ENCODE measurements at regions not wholly inside any gene's neighbourhood (a gene's known extent, or its start where the extent isn't known, plus 50 kb on each side); places are given as distances from the start of the nearest gene placed in this dataset.

DNA sequence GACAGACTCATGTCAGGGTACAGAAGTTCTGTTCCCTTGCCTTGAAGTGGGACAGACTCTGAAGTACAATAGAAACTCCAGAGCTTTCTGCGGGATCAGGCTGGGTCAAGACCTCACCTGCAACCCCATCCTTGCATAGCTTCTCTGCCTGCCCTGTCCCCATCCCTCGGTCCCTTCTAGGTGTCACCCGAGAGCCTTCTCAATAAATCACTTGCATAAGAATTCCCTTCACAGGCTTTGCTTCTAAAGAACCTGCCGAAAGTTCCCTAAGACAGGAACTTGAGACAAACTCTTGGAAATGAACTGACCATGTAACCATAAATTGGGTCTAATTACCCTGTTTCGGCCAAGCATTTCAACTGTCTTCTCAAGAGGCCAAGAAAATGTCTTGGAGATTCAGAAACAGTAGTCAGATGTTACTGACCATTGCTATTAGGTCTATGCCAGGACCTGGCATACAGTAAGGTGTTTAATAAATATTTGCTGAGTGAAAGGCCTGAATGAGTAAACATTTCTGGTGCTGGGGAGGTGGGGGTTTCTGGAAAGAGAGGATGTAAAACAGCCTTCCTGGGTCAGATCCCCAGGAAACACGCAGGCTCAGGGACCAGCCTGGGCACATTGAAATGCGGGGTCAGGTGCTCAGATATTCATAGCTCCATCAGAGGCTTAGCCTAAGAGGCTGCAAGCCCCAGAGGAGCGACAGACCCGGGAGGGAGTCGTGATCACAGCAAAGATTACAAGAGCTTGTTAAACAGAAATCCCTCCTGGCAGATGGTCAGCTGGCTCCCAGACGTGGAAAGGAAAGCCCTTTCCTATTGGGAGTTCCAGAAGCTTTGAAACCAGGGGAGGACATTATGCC, 226.2 kb upstream of the LHX5 start:
- no peaks in the 10 kb centered on the region for H3K4me1 Mint-ChIP-seq
- CTCF ChIA-PET, result no interaction called here

DNA sequence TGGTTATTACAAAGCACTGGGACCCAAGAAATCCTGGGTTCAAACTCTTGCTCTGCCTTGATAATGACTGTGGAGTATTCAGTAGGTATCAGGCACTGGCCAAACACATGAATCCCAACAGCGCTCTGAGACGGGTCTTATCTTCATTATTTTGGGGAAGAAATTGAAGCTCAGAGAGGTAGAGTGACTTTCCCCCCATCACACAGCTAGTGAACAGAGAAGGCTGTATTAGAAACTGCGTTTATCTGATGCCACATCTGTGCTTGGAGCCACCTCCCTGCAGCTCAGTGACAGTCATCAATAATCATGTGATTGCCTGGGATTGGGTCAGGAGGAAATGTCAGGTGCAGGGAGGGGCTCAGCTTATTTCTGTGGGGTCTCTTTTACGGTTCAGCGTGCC, 225.4 kb upstream of the LHX5 start:
- POLR2A ChIA-PET, result no interaction called here
- no peak overlapping the region for H3K27ac Mint-ChIP-seq
- peaks cover 12% of the 10 kb centered on the region for H3K27me3 Mint-ChIP-seq
- ATAC-seq (ENCODE audit: low read depth) (no peak), DNase-seq (no peak)
- no peaks in the 10 kb centered on the region for H3K4me1 Mint-ChIP-seq
- CTCF ChIA-PET, result no interaction called here
- TF ChIP-seq, protein P1, sequence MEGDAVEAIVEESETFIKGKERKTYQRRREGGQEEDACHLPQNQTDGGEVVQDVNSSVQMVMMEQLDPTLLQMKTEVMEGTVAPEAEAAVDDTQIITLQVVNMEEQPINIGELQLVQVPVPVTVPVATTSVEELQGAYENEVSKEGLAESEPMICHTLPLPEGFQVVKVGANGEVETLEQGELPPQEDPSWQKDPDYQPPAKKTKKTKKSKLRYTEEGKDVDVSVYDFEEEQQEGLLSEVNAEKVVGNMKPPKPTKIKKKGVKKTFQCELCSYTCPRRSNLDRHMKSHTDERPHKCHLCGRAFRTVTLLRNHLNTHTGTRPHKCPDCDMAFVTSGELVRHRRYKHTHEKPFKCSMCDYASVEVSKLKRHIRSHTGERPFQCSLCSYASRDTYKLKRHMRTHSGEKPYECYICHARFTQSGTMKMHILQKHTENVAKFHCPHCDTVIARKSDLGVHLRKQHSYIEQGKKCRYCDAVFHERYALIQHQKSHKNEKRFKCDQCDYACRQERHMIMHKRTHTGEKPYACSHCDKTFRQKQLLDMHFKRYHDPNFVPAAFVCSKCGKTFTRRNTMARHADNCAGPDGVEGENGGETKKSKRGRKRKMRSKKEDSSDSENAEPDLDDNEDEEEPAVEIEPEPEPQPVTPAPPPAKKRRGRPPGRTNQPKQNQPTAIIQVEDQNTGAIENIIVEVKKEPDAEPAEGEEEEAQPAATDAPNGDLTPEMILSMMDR (IDR thresholded peaks at IDR 0.05), result no peak
- H3K4me3 Mint-ChIP-seq, result no peak overlapping the region
- H3K9me3 Mint-ChIP-seq, result peaks cover 3% of the 10 kb centered on the region
- H3K36me3 Mint-ChIP-seq (ENCODE audit: low read depth), result no peaks in the 10 kb centered on the region
- intact Hi-C loops (cut with micrococcal nuclease), result no loop called here

More for the DNA sequence above, 226.2 kb upstream of the LHX5 start:
- no peak for DNase-seq
- no peaks in the 10 kb centered on the region for H3K36me3 Mint-ChIP-seq (ENCODE audit: low read depth)
- H3K27me3 Mint-ChIP-seq, result peaks cover 12% of the 10 kb centered on the region
- no peak overlapping the region for H3K27ac Mint-ChIP-seq
- peaks cover 3% of the 10 kb centered on the region for H3K9me3 Mint-ChIP-seq
- intact Hi-C loops (cut with micrococcal nuclease), result no loop called here
- TF ChIP-seq, protein P1 (IDR thresholded peaks at IDR 0.05), result no peak
- no peak overlapping the region for H3K4me3 Mint-ChIP-seq
- ATAC-seq (ENCODE audit: low read depth), result no peak
- POLR2A ChIA-PET, result no interaction called here

DNA sequence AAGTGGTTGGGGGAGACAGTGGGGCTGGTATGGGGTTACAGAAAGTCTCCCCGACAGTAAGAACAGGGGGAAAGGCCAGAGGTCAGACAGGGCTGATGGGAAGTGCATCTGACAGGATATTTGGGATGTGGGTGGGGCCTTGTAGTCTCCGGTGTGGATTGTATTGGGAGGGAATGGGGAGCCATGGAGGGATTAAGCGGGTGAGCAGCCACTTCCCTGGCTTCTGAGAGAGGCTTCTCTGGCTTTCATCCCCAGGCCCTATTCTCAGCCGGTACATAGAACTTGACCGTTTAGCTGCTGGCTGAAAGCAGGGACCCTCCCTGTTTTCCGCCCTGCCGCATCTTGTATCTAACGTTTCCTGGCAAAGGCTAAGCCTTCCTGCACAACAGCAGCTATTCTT, 222.0 kb upstream of the LHX5 start:
- TF ChIP-seq, protein P1 (IDR thresholded peaks at IDR 0.05), result no peak
- H3K9me3 Mint-ChIP-seq, result peaks cover 2% of the 10 kb centered on the region
- DNase-seq (no peak), ATAC-seq (ENCODE audit: low read depth) (no peak)
- intact Hi-C loops (cut with micrococcal nuclease), result no loop called here
- no peaks in the 10 kb centered on the region for H3K36me3 Mint-ChIP-seq (ENCODE audit: low read depth)
- POLR2A ChIA-PET, result no interaction called here
- peaks cover 12% of the 10 kb centered on the region for H3K27me3 Mint-ChIP-seq
- H3K4me1 Mint-ChIP-seq, result no peaks in the 10 kb centered on the region
- no peak overlapping the region for H3K4me3 Mint-ChIP-seq
- CTCF ChIA-PET, result no interaction called here
- no peak overlapping the region for H3K27ac Mint-ChIP-seq

DNA sequence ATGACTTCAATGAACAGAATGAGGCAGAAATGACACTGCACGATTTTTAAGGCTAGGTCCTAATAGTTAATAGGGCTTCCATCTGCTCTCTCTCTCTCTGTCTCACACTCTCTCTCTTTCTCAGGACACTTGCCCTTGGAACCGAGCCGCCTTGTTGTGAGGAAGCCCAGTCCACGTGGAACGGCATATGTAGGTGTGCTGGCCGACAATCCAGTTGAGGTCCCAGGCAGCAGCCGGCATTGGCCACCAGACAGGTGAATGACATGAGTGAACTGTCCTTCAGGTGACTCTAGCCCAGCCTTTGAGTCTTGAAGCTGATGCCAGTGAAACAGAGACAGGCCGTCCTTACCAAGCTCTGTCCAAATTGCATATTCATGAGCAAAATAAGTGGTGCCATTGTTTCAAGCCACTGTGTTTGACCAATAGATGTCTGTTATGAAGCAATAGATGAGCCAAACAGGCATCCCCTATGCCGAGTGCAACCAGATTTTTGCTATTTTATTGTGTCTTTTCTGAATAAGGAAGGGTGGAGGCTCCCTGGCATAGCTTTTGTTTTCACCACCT, 217.5 kb upstream of the LHX5 start:
- Mint-ChIP-seq H3K4me3 (no peak overlapping the region), H3K36me3 (ENCODE audit: low read depth) (no peaks in the 10 kb centered on the region), H3K9me3 (peaks cover 2% of the 10 kb centered on the region), H3K27me3 (peaks cover 4% of the 10 kb centered on the region), H3K4me1 (no peaks in the 10 kb centered on the region), H3K27ac (no peak overlapping the region)
- TF ChIP-seq, protein P1 (IDR thresholded peaks at IDR 0.05), result no peak
- intact Hi-C loops (cut with micrococcal nuclease), result no loop called here
- CTCF ChIA-PET, result no interaction called here
- DNase-seq (no peak), ATAC-seq (ENCODE audit: low read depth) (no peak)
- POLR2A ChIA-PET, result no interaction called here

DNA sequence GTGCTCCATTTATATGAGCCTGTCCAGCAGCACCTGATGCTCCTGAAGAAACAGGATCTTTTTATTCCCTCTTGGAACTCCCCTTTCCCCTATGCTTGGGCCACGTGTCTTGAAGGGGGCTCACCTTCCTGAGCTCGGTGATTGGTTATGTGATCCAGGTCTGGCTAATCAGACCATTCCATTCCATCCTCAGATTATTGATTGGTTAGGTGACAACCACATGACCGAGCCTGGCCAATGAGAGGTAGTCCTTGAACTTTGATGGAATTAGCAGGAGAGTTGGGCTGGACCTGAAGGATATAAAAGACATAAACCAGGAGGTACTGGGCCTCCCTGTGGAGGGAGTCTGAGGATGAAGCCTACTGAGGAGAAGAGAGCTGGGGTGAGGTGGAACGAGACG, 216.6 kb upstream of the LHX5 start:
- Mint-ChIP-seq H3K9me3 (peaks cover 2% of the 10 kb centered on the region), H3K36me3 (ENCODE audit: low read depth) (no peaks in the 10 kb centered on the region), H3K27me3 (peaks cover 2% of the 10 kb centered on the region), H3K4me3 (no peak overlapping the region), H3K4me1 (no peaks in the 10 kb centered on the region), H3K27ac (no peak overlapping the region)
- TF ChIP-seq, protein P1 (IDR thresholded peaks at IDR 0.05), result no peak
- DNase-seq (no peak), ATAC-seq (ENCODE audit: low read depth) (no peak)
- POLR2A ChIA-PET, result no interaction called here
- intact Hi-C loops (cut with micrococcal nuclease), result no loop called here
- CTCF ChIA-PET, result no interaction called here

Measured in activated B cell treated with CpG ODN at 0.5 μM for 24 hours (primary cell).